GM10266 (cell line): ENCODE measurements at regions not wholly inside any gene's neighbourhood (a gene's known extent, or its start where the extent isn't known, plus 50 kb on each side); places are given as distances from the start of the nearest gene placed in this dataset.

Experiments used
- DNase-seq: peaks from one replicate; pipeline ENCODE4 v3.0.0; 2012; ENCODE audit errors: extremely low spot score
- TF ChIP-seq, protein P1 (sequence below): IDR thresholded peaks from 2 replicates; pipeline ENCODE4 v1.5.1; 2012; ENCODE audit warnings: mild to moderate bottlenecking, low read depth; ENCODE audit not compliant: control insufficient read depth, insufficient read depth; ENCODE audit errors: missing control alignments

DNA sequence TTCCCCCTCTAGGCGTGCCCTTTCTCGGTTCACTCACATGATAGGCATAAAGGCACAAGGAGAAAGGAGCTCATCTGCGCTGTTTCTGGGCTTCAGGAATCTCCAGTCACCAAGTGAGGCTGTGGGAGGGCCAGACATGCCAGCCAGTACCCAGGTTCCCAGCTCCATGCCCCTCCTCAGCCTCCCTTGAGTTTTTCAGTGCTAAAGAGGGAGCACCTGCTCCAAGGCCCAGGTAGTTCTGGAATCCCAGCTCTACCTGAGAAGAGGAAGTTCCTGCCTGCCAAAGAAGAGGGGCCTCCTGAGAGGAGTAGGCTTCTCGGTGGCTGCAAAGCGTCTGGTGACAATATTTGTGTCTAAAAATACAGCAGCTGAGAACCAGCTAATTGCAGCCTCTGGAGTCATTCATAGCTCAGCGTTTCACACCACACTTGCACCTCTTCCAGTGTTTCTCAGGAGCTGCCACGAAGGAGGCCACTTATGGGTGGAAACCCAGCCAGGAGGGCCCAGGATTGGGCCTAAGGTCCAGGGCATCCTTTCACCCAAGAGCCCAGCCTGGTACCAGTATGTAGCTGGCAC lies 197.4 kb downstream of the TRIM29 start:
- DNase-seq = no peak
- TF ChIP-seq, protein P1, sequence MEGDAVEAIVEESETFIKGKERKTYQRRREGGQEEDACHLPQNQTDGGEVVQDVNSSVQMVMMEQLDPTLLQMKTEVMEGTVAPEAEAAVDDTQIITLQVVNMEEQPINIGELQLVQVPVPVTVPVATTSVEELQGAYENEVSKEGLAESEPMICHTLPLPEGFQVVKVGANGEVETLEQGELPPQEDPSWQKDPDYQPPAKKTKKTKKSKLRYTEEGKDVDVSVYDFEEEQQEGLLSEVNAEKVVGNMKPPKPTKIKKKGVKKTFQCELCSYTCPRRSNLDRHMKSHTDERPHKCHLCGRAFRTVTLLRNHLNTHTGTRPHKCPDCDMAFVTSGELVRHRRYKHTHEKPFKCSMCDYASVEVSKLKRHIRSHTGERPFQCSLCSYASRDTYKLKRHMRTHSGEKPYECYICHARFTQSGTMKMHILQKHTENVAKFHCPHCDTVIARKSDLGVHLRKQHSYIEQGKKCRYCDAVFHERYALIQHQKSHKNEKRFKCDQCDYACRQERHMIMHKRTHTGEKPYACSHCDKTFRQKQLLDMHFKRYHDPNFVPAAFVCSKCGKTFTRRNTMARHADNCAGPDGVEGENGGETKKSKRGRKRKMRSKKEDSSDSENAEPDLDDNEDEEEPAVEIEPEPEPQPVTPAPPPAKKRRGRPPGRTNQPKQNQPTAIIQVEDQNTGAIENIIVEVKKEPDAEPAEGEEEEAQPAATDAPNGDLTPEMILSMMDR = no peak

DNA sequence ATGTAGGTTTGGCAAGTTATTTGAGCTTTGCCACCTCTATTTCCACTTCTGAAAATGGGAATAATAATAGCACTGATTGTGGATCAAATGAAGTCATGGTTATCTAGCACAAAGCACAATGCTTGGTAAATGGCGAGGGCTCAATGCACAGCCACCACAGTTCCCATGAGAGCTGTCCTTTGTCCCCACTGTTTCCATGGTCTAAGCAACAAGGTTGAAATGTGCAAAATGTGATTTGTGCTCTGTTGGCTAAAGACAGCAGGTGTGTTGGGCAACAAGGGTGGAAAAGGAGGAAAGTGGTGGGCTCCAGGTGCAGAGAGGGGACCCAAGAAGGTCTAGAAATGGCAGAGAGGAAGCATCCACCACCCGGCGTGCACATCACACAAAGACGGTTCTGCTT lies 200.5 kb downstream of the TRIM29 start:
- DNase-seq = no peak
- TF ChIP-seq, protein P1 = no peak

DNA sequence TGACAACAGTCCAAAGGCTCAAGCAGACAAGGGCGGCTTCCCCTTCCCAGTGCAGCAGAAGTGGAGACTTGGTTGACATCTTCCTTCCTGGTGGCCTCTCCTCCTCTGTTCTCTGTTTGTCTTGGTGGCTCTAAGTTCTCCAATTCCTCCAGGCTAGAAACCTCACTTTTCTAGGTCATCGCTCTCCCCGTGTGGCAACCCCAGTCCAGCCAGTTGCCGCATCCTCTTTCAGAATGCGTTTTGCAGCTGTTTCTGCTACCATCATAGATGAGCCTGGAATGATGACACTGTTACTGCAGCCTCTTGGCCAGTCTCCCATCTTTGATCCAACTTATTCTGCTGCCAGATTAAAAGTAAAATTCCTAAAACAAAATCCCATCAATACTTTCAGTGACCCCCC lies 201.5 kb downstream of the TRIM29 start:
- TF ChIP-seq, protein P1 = no peak
- no peak for DNase-seq

DNA sequence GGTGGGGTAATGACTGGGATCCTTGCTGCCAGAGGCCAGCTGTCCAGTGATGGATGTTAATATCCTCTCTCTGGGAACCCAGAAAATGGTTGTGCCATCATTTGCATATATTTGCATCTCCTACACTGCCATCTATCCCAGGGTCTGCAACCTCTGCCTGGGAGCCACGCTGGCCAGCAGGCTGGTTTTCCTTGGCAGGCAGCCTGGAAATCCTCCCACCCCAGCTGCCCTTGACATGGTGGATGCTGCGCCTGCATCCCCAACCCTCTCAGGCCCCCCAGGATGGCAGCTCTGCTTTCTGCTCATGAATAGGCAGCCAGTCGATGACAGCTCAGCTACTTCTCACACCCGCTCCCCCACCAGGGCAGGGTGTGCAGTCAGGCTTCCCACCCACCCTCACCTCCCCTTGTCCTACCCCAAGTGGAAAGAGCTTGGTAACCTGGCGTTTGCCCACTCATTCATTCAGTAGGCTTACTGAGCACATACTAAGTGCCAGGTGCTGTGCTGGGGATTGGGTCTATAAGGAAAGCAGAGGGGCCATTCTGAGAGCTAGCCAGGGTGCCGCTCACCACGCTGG lies 202.5 kb downstream of the TRIM29 start:
- no peak for DNase-seq
- TF ChIP-seq, protein P1 = no peak

DNA sequence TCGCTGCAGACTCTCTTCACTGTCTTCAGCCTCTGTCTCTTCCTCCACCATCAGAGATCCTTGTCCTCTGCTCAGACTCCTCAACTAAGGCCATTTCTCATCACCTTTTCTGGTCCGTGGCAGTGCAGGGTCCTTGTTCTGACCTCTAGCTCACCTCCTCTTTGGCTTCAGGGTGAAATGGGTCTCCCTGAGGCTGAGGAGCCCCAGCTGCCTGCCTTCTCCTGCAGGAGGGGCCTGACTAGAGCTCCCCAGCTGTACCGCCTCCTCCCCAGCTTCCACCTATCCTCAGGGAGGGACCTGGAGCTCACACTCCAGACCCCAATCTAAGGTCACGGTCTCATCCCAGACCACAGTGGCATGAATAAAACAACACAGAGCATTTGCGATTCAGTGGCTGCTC lies 203.0 kb downstream of the TRIM29 start:
- no peak for DNase-seq
- TF ChIP-seq, protein P1 = no peak

DNA sequence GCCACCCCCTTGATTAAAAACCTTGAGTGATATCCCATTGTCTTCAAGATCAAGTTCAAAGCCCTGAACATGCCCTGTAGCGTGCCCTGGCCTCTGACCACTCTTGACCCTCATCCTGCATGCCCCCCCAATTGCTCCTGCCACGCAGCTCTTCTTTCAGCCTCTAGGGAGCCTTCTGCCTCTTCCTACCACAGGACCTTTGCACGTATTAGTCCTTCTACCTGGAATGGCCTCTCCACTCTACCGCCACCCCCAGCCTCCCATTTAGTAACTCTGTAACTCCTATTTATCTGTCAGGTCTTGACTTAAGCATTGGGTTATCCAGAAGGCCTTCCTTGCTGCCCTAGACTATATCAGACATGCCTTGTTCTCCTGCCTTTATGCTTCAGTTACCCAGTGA lies 203.6 kb downstream of the TRIM29 start:
- TF ChIP-seq, protein P1 = no peak

DNA sequence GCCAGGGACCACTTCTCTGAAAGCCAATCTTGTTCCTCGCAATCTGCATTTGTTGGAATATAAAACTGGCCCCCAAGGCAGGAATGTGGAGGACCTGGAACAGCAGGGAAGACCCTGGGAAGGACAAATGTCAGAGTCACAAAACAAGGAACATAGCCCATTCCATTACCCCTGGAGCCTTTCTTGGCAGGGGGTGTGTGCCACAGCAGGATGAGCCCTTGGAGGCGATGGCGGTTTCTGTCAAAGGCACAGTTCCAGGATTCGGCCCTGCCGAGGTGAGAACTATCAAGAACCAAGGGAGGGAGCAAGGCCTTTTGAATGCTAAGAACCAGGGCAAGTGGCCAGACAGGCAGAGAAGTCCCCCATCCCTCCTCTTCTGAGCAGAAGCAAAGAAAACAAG lies 204.3 kb downstream of the TRIM29 start:
- no peak for DNase-seq
- TF ChIP-seq, protein P1 = no peak

More for the DNA sequence above, 203.6 kb downstream of the TRIM29 start:
- DNase-seq = no peak
